ENCODE measurements at regions not wholly inside any gene's neighbourhood (a gene's known extent, or its start where the extent isn't known, plus 50 kb on each side); places are given as distances from the start of the nearest gene placed in this dataset.

DNA sequence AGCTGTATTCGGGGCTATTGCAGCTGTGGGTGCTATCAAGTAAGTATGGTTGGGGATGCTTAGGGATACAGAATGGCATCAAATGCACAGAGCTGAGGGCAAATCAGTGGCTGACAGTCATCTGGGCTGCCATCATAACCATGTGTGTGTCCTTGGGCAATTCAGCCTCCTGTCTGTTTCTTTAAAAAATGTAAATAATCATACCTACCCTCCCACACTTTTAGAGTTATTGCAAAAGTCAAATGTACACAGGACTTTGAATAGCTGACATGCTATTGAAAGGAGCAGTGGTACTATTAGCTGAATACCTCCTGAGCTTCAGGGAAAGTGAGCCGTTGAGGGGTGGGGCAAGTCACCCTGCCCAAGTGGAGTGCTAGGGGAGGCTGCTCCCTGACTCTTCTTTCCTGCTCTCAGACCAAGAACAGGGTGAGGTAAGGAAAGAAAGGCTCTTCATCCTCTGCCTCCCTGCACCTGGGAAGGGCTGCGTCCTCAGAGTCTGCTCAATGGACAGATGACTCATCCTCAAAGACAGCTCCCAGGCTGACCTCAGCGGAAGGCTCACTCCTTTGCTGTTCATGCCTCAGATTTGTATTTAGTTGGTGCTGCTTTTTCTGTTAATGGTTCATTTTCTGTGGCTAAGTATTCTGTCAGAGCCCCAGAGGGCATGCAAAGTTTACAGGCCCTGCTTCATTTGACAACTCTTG is 54.9 kb upstream of the BZW1 start:
- peak; percentile 89 for DNase-seq (ENCODE audit: unreplicated experiment)
- CTCF ChIA-PET, result interaction anchor here (0.6 to 2.0 kb wide), 10 partner anchors 9 to 1206 kb away, joined by 3 to 17 read pairs (median 4); no protein-coding TSS in a partner anchor
- Mint-ChIP-seq H3K4me3 (ENCODE audit: unreplicated experiment) (no peak overlapping the region), H3K9me3 (ENCODE audit: unreplicated experiment) (no peaks in the 10 kb centered on the region), H3K4me1 (ENCODE audit: insufficient read depth, unreplicated experiment) (peaks cover 25% of the 10 kb centered on the region), H3K36me3 (ENCODE audit: insufficient read depth, unreplicated experiment) (peaks cover 11% of the 10 kb centered on the region), H3K27me3 (ENCODE audit: insufficient read depth, unreplicated experiment) (no peaks in the 10 kb centered on the region), H3K27ac (ENCODE audit: low read depth, unreplicated experiment) (peak overlapping the region; percentile 74)
- POLR2A ChIA-PET, result interaction anchor here (0.9 to 4.5 kb wide), 15 partner anchors 9 to 314 kb away, joined by 3 to 51 read pairs (median 9); partner anchors contain the start of genes BZW1 and CLK1
- no TSS peak for BruUV-seq (replicated peaks)
- TF ChIP-seq CTCF (IDR thresholded peaks at IDR 0.05; ENCODE audit: unreplicated experiment), result no peak
- intact Hi-C loops (cut with micrococcal nuclease), result loop anchor here (1.0 kb wide), 1 partner anchor 56 kb away; no protein-coding TSS in a partner anchor

- no TSS peak for BruUV-seq (replicated peaks)
- intact Hi-C loops (cut with micrococcal nuclease), result loop anchor here (1.0 kb wide), 1 partner anchor 55 kb away; no protein-coding TSS in a partner anchor
These were observed 54.3 kb upstream of the BZW1 start for GRCh38 chr2:200757399-200757798.

GRCh38 chr2:200758341-200758740 is 53.4 kb upstream of the BZW1 start:
- no peak for DNase-seq (ENCODE audit: unreplicated experiment)
- H3K27me3 Mint-ChIP-seq (ENCODE audit: insufficient read depth, unreplicated experiment), result no peaks in the 10 kb centered on the region
- intact Hi-C loops (cut with micrococcal nuclease), result no loop called here
- ChIA-PET CTCF (interaction anchor here (0.6 kb wide), 1 partner anchor 22 kb away, joined by 4 read pairs; no protein-coding TSS in a partner anchor), POLR2A (interaction anchor here (2.6 to 4.5 kb wide), 2 partner anchors 52 to 106 kb away, joined by 13 to 28 read pairs; partner anchors contain the start of genes BZW1 and CLK1)
- no peak overlapping the region for H3K27ac Mint-ChIP-seq (ENCODE audit: low read depth, unreplicated experiment)
- no peaks in the 10 kb centered on the region for H3K9me3 Mint-ChIP-seq (ENCODE audit: unreplicated experiment)
- H3K36me3 Mint-ChIP-seq (ENCODE audit: insufficient read depth, unreplicated experiment), result peaks cover 11% of the 10 kb centered on the region
- peaks cover 30% of the 10 kb centered on the region for H3K4me1 Mint-ChIP-seq (ENCODE audit: insufficient read depth, unreplicated experiment)
- BruUV-seq (replicated peaks), result no TSS peak
- no peak overlapping the region for H3K4me3 Mint-ChIP-seq (ENCODE audit: unreplicated experiment)
- no peak for TF ChIP-seq CTCF (IDR thresholded peaks at IDR 0.05; ENCODE audit: unreplicated experiment)

More at GRCh38 chr2:200757399-200757798, 54.3 kb upstream of the BZW1 start:
- ChIA-PET POLR2A (interaction anchor here (0.9 to 4.5 kb wide), 12 partner anchors 8 to 107 kb away, joined by 3 to 51 read pairs (median 10); partner anchors contain the start of genes BZW1 and CLK1), CTCF (interaction anchor here (1.9 kb wide), 1 partner anchor 45 kb away, joined by 17 read pairs; no protein-coding TSS in a partner anchor)
- DNase-seq (ENCODE audit: unreplicated experiment), result no peak
- no peaks in the 10 kb centered on the region for H3K27me3 Mint-ChIP-seq (ENCODE audit: insufficient read depth, unreplicated experiment)
- H3K27ac Mint-ChIP-seq (ENCODE audit: low read depth, unreplicated experiment), result peak overlapping the region; percentile 74
- peaks cover 11% of the 10 kb centered on the region for H3K36me3 Mint-ChIP-seq (ENCODE audit: insufficient read depth, unreplicated experiment)
- H3K4me3 Mint-ChIP-seq (ENCODE audit: unreplicated experiment), result no peak overlapping the region
- H3K4me1 Mint-ChIP-seq (ENCODE audit: insufficient read depth, unreplicated experiment), result peaks cover 25% of the 10 kb centered on the region
- no peak for TF ChIP-seq CTCF (IDR thresholded peaks at IDR 0.05; ENCODE audit: unreplicated experiment)
- no peaks in the 10 kb centered on the region for H3K9me3 Mint-ChIP-seq (ENCODE audit: unreplicated experiment)

DNA sequence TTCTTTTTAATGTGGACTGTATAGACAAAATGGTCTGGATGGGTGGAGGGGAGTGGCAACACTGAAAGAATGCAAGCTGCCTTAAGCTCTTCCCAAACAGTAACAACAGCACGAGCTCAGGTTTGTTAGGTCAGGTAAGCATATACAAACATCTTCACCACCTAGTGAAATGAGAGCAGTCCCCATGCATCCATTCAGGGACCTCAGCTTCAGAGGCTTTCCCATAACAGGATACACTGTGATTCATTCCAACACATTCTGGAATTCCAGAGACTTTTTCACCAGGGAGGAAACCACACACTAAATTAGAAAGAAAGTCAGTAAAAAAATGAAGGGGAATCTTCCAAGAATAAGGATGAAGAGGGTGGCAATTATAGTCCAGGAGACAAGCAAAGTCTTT is 50.4 kb upstream of the BZW1 start:
- DNase-seq (ENCODE audit: unreplicated experiment), result no peak
- H3K4me3 Mint-ChIP-seq (ENCODE audit: unreplicated experiment), result no peak overlapping the region
- ChIA-PET CTCF (interaction anchor here (1.0 kb wide), 2 partner anchors 12 to 48 kb away, joined by 3 to 8 read pairs; no protein-coding TSS in a partner anchor), POLR2A (interaction anchor here (0.6 to 3.5 kb wide), 4 partner anchors 34 to 103 kb away, joined by 3 to 12 read pairs (median 4); partner anchors contain the start of gene CLK1)
- intact Hi-C loops (cut with micrococcal nuclease), result no loop called here
- no peaks in the 10 kb centered on the region for H3K27me3 Mint-ChIP-seq (ENCODE audit: insufficient read depth, unreplicated experiment)
- H3K4me1 Mint-ChIP-seq (ENCODE audit: insufficient read depth, unreplicated experiment), result peaks cover 49% of the 10 kb centered on the region
- no peaks in the 10 kb centered on the region for H3K9me3 Mint-ChIP-seq (ENCODE audit: unreplicated experiment)
- H3K27ac Mint-ChIP-seq (ENCODE audit: low read depth, unreplicated experiment), result no peak overlapping the region
- no peaks in the 10 kb centered on the region for H3K36me3 Mint-ChIP-seq (ENCODE audit: insufficient read depth, unreplicated experiment)
- TF ChIP-seq CTCF (IDR thresholded peaks at IDR 0.05; ENCODE audit: unreplicated experiment), result no peak
- no TSS peak for BruUV-seq (replicated peaks)

Data from MCF 10A (cell line).